ENCODE measurements at regions not wholly inside any gene's neighbourhood (a gene's known extent, or its start where the extent isn't known, plus 50 kb on each side); places are given as distances from the start of the nearest gene placed in this dataset.

- TF ChIP-seq, protein P1, sequence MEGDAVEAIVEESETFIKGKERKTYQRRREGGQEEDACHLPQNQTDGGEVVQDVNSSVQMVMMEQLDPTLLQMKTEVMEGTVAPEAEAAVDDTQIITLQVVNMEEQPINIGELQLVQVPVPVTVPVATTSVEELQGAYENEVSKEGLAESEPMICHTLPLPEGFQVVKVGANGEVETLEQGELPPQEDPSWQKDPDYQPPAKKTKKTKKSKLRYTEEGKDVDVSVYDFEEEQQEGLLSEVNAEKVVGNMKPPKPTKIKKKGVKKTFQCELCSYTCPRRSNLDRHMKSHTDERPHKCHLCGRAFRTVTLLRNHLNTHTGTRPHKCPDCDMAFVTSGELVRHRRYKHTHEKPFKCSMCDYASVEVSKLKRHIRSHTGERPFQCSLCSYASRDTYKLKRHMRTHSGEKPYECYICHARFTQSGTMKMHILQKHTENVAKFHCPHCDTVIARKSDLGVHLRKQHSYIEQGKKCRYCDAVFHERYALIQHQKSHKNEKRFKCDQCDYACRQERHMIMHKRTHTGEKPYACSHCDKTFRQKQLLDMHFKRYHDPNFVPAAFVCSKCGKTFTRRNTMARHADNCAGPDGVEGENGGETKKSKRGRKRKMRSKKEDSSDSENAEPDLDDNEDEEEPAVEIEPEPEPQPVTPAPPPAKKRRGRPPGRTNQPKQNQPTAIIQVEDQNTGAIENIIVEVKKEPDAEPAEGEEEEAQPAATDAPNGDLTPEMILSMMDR (conservative IDR thresholded peaks at IDR 0.05; ENCODE audit: low read length): no peak
- TF ChIP-seq EZH2phosphoT487 (IDR thresholded peaks at IDR 0.05; ENCODE audit: borderline replicate concordance): no peak
Observed at GRCh38 chr13:57935965-57936364, 304.4 kb downstream of the PCDH17 start.
